Epithelial cell of proximal tubule (primary cell): ENCODE measurements at regions not wholly inside any gene's neighbourhood (a gene's known extent, or its start where the extent isn't known, plus 50 kb on each side); places are given as distances from the start of the nearest gene placed in this dataset.

ENCODE experiments used
- DNase-seq: peaks from one replicate; pipeline ENCODE4 v3.0.0-alpha.2; 2011; ENCODE audit warnings: low read depth
- H3K4me3 ChIP-seq: 2 replicates; pipeline ENCODE4 v1.5.1; 2011; ENCODE audit warnings: low read depth, mild to moderate bottlenecking, low read length
- TF ChIP-seq, protein P1 (sequence below): conservative IDR thresholded peaks from 2 replicates; pipeline ENCODE4 v1.5.1; 2012; ENCODE audit warnings: low read depth, mild to moderate bottlenecking, low read length

DNA sequence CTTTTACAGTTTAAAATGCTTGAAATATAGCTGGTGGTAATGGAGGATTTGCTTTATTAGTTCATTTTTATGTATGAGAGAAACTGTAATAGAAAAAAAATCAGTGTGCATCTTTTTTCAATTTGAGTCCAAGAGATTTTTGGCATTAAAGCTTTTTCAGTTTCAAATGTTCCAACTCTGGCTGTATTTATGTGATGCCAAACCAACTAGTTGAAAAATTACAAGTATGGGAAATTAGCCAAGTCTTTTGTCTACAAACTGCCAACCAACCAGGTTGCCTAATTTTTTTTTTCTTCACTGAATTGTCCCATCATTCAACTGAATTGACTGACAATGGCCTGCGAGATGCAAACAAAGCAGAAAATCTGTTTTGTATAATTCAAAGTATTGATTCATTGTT, 95.7 kb downstream of the ICOS start:
- TF ChIP-seq, protein P1, sequence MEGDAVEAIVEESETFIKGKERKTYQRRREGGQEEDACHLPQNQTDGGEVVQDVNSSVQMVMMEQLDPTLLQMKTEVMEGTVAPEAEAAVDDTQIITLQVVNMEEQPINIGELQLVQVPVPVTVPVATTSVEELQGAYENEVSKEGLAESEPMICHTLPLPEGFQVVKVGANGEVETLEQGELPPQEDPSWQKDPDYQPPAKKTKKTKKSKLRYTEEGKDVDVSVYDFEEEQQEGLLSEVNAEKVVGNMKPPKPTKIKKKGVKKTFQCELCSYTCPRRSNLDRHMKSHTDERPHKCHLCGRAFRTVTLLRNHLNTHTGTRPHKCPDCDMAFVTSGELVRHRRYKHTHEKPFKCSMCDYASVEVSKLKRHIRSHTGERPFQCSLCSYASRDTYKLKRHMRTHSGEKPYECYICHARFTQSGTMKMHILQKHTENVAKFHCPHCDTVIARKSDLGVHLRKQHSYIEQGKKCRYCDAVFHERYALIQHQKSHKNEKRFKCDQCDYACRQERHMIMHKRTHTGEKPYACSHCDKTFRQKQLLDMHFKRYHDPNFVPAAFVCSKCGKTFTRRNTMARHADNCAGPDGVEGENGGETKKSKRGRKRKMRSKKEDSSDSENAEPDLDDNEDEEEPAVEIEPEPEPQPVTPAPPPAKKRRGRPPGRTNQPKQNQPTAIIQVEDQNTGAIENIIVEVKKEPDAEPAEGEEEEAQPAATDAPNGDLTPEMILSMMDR, result no peak
- H3K4me3 ChIP-seq, result no peak overlapping the region
- DNase-seq, result no peak

DNA sequence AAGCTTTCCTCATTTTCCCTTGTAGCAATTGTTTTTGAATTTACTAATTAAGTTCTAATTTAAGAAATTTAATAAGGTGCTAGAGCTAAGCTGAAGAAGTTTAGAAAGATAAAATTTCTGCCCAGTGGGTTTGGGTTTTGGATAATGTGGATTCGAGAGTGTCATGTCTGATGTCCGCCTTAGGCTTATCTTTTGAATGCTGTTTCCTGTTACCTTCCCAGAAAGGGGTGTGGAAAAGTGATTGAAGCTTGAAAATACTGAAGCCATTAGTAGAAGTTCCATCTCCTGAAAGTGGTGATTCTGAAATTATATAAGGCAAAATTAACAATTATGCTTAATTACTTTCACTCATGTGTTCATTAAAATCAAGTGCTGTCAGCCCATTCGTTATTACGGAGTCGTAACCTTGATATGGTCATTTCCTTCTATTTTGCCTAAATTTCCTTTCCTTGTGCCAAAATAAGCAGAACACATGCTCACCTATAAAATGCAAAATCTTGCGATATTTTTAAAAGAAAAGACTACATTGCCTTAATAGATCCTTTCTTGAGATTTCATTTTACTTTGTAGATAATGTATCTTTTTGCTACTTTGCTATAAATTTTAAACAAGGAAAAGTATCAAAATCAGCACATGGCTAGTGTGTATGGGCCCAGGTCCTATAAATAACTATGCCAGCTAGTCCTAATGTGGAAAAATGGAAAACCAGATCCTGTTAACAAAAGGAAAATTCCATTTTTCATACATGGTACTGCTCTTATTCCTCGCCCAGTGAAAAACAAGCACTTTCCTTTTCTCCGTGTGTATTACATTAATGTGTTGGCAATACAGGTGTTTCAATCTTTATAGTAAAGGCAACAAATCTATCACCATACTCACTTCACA, 97.3 kb downstream of the ICOS start:
- TF ChIP-seq, protein P1, result no peak
- DNase-seq, result no peak
- H3K4me3 ChIP-seq, result no peak overlapping the region

DNA sequence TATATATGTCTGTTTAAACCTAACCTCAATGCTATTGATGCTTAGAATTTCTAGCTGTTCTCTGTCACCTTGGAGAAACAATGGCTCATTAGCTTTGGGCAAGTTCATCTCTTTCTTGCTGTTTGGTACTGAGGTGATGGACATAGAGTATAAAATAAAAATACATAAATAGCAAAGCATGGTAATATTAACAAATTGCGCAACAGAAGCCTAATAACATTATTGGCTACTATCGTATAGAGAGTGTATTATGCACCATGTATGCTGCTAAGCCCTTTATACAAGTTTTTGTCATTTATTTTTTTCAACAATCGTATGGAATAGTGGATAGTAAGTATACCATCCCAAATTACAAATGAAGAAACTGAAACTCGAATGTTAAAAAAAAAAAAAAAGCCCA, 100.1 kb downstream of the ICOS start:
- DNase-seq, result no peak
- TF ChIP-seq, protein P1, result no peak
- no peak overlapping the region for H3K4me3 ChIP-seq

DNA sequence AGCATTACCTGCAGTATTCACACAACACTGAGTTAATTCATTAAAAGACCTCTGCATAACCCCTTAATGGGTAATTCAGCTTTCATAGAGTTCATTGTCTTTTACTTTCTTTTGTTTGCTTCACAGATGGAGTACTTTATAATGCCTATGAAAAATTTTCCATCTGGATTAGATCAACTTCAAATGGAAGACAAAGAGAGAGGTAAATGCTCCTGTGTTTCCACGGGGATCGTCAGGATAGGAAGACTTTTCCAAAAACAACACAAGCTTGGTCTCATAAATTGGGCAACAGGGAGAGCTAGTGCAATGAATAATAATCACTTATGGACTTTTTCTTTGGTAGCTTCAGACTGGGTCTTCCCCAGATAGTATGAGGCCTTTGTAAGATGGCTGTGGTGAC, 100.7 kb downstream of the ICOS start:
- DNase-seq, result no peak
- TF ChIP-seq, protein P1, result no peak
- H3K4me3 ChIP-seq, result no peak overlapping the region

DNA sequence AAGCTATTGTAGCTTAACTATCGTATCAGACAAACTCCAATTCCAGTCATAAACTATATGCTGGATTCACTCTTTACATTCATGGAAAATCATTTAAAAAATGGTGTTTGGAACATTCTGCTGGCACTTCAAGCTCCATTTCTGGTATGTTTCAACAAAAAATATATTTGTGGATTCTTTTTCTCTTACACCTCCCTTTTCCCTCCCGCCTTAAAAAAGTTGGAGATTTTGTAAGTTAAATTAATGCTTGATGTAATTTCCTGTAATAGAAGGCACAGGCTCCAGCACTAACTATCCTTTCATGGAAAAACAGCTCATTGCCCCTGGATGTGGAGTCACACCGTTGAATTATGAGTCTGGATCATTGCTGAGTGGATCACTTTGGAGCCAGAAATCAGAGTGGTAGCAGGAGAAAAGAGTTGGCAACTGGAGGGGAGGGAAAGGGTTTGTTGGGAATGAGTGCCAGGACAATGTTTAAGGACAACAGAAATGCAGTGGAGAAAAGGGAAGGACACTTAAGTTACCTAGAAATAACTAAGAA, 102.8 kb downstream of the ICOS start:
- DNase-seq, result no peak
- TF ChIP-seq, protein P1, result no peak
- H3K4me3 ChIP-seq, result no peak overlapping the region

DNA sequence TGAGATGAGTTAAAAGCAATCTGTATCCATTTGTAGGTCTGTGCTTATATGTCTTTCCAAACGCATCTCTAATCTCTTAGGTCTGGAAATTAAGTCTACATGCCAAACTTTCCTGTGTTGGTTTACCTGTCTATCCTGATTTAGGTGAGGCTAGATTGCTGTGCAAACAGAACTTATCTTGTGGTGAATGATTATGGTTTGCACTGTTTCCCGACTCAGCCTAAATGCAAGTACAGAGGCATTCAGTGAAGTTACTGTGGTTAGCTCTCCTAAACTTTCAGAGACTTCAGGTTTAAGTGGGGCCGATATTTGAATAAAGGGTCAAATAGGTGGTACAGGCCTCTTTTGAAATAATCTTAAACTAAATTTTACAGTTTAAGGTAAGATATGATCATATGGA, 103.5 kb downstream of the ICOS start:
- no peak for DNase-seq
- TF ChIP-seq, protein P1, result no peak
- no peak overlapping the region for H3K4me3 ChIP-seq

DNA sequence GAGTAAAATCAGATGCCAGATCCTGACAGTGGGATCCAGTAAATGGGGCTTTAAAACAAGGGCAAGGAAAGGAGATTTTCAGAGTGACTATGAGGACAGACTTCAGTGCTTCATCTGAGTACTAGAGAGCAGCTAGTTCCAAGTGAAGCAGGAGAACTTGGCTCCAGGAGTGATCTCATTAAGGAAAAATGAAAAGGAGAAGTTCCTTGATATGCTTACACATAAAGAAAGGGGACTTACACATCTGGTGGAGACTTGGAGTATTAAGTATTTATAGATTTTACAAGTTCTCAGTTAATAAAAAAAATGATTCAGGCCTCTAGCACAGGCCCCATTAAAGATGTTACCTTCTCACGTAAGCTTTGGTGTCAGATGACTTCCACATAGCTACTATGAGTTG, 105.8 kb downstream of the ICOS start:
- TF ChIP-seq, protein P1, result no peak
- no peak overlapping the region for H3K4me3 ChIP-seq
- no peak for DNase-seq
